Chondrocyte (in vitro differentiated cells): ENCODE measurements at regions not wholly inside any gene's neighbourhood (a gene's known extent, or its start where the extent isn't known, plus 50 kb on each side); places are given as distances from the start of the nearest gene placed in this dataset.

Source experiments
- DNase-seq: peaks from one replicate; pipeline ENCODE4 v3.0.0; 2021; ENCODE audit warnings: mixed read lengths, low spot score
- H3K27ac Mint-ChIP-seq: one replicate; pipeline ENCODE4 v1.8.0; 2021; ENCODE audit warnings: mild to moderate bottlenecking, moderate library complexity, mixed read lengths; ENCODE audit not compliant: unreplicated experiment
- H3K27me3 Mint-ChIP-seq: 2 replicates; pipeline ENCODE4 v1.8.0; 2021; ENCODE audit warnings: low read depth, mixed read lengths
- H3K36me3 Mint-ChIP-seq: 2 replicates; pipeline ENCODE4 v1.8.0; 2021; ENCODE audit warnings: low read depth, mixed read lengths
- H3K4me1 Mint-ChIP-seq: 2 replicates; pipeline ENCODE4 v1.8.0; 2021; ENCODE audit warnings: low read depth, mild to moderate bottlenecking, mixed read lengths
- H3K4me3 Mint-ChIP-seq: one replicate; pipeline ENCODE4 v1.8.0; 2021; ENCODE audit warnings: mild to moderate bottlenecking, moderate library complexity, mixed read lengths; ENCODE audit not compliant: unreplicated experiment
- H3K9me3 Mint-ChIP-seq: 2 replicates; pipeline ENCODE4 v1.8.0; 2021; ENCODE audit warnings: low read depth, mixed read lengths
- TF ChIP-seq, protein P1 (sequence below): fragments of 200-600 bp; sonication (generic); IDR thresholded peaks from 2 replicates; pipeline ENCODE4 v1.5.0; 2021; ENCODE audit warnings: antibody characterized with exemption, mild to moderate bottlenecking, moderate library complexity

DNA sequence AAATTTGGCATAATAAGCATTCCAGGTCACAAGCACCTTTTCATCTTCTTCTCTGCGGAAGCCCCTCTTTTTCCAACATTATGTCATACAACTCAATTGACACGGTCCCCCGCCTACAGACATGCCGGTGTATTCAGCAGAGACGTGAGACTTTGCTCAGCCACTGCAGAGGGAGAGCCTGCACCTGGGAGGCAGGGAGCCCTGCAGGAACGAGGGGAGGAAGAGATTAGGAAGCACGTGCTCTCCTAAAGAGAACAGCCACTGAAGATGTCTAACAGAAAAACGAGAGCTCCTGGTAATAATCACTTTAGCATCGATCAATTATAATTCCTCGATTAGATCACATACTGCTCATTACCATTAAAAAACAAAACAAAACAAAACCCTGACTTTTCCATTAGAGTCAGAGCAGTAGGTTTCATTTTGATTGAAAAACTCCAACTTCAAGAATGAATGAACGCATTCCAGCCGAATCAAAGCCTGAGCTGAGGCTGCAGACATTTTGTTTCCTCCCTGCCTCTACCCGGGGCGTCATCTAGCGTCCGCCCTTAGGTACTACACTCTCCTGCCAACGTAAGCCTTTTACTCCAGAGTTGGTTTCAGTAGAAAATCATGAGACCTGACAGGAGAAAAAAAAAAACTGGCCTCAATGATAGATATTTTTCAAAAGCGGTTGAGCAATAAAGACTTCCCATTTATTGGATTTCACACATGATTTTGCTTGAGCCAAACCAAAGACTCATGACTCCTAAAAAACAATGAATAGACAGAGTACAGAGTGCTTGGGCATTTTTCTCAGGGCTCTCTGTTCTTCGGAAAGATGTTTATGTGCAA lies 194.5 kb downstream of the KATNAL1 start:
- TF ChIP-seq, protein P1, sequence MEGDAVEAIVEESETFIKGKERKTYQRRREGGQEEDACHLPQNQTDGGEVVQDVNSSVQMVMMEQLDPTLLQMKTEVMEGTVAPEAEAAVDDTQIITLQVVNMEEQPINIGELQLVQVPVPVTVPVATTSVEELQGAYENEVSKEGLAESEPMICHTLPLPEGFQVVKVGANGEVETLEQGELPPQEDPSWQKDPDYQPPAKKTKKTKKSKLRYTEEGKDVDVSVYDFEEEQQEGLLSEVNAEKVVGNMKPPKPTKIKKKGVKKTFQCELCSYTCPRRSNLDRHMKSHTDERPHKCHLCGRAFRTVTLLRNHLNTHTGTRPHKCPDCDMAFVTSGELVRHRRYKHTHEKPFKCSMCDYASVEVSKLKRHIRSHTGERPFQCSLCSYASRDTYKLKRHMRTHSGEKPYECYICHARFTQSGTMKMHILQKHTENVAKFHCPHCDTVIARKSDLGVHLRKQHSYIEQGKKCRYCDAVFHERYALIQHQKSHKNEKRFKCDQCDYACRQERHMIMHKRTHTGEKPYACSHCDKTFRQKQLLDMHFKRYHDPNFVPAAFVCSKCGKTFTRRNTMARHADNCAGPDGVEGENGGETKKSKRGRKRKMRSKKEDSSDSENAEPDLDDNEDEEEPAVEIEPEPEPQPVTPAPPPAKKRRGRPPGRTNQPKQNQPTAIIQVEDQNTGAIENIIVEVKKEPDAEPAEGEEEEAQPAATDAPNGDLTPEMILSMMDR, result peak; percentile 97
- H3K36me3 Mint-ChIP-seq, result no peaks in the 10 kb centered on the region
- H3K9me3 Mint-ChIP-seq, result no peaks in the 10 kb centered on the region
- H3K4me1 Mint-ChIP-seq, result peaks cover 28% of the 10 kb centered on the region
- peak overlapping the region; percentile 68 for H3K4me3 Mint-ChIP-seq
- DNase-seq, result no peak
- H3K27me3 Mint-ChIP-seq, result no peaks in the 10 kb centered on the region
- peak overlapping the region; percentile 49 for H3K27ac Mint-ChIP-seq

DNA sequence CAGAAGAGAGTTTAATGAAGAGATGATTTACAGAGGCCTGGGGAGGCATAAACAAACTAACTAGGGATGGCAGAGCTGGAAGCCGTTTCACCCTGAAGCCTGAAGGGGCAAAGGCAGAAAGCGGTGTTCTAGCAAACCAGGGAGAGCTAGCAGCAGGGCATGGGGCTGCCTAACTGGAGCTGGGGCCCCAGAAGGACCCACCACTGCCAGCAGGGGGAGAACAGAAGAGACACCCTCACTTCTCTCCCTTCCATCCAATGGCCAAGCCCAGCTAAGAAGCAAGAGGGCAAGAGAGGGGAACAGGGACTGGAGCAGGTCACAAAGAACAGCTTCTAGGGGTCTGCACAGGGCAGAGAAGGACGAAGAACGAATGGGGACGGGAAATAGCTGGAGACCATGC lies 195.5 kb downstream of the KATNAL1 start:
- Mint-ChIP-seq H3K36me3 (no peaks in the 10 kb centered on the region), H3K9me3 (no peaks in the 10 kb centered on the region), H3K4me3 (no peak overlapping the region), H3K27ac (no peak overlapping the region), H3K27me3 (no peaks in the 10 kb centered on the region), H3K4me1 (peaks cover 33% of the 10 kb centered on the region)
- no peak for DNase-seq
- TF ChIP-seq, protein P1, result peak; percentile 46

DNA sequence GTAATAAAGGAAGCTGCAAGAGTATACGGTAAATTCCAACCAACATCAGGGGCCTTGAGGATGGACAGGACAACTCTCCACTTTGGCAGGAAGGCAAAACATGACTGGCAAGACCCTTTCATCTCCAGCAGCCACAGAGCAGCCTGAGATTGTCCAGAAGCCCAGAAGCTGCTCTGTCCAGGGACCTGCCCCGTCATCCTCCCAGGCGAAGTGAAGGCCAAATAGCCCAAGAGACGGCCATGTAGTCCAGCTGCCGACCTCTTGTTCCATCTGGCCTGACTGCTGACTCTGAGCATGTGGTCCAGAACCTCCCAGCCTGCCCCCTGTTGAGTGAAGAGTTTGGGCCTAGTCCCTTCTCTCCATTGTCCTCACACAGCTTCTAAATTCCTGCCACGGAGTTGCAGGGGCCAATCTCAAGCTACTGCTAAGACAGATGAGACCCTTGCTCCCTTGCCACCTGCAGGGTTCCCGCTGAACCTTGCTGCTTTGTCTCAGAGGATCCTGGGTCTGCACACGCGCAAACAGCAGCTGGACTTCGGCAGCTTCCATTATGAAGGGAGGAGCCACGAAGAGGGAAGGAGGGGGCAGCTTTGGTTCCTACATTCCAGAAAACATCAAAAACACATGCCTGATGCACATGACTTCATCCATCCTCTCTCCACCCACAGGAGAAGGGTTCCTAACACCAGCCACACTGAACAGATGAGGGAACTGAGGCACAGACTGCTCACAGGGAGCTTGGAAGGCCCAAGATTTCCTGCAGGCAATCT lies 196.9 kb downstream of the KATNAL1 start:
- H3K36me3 Mint-ChIP-seq, result no peaks in the 10 kb centered on the region
- TF ChIP-seq, protein P1, result no peak
- no peaks in the 10 kb centered on the region for H3K9me3 Mint-ChIP-seq
- DNase-seq, result no peak
- no peak overlapping the region for H3K4me3 Mint-ChIP-seq
- H3K27ac Mint-ChIP-seq, result no peak overlapping the region
- no peaks in the 10 kb centered on the region for H3K27me3 Mint-ChIP-seq
- H3K4me1 Mint-ChIP-seq, result peaks cover 33% of the 10 kb centered on the region

DNA sequence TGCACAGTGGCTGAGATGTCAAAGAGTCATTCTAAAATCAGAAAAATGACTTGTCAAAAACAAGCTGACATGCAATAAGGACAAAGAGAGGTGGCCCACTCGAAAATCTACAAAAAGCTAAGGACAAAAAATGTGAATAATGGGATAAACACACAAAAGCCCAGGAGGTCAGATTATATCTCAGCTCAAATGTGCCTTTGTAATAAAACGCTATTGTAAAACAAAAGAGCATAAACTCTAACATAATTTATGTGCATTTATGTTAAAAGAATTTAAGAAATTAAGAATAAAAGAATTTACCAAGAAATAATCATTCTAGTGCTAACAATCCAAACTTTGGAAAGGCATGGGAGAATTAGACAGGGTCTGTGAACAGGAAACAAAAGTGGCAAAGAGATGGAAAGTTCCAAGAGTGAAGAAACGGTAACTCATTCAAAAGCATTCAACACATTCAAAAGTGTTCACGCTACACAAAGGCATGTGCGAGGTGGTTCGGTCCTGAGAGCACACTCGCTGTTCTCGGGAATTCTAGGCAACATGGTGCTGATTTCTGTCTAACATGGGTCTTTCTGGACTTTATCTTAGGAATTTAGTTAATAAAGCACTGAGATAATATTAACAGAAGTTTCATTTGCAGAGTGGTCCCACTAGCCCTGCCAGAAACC lies 197.7 kb downstream of the KATNAL1 start:
- TF ChIP-seq, protein P1, result no peak
- no peak for DNase-seq
- Mint-ChIP-seq H3K36me3 (no peaks in the 10 kb centered on the region), H3K4me3 (no peak overlapping the region), H3K27ac (no peak overlapping the region), H3K27me3 (no peaks in the 10 kb centered on the region), H3K9me3 (no peaks in the 10 kb centered on the region), H3K4me1 (peaks cover 29% of the 10 kb centered on the region)

DNA sequence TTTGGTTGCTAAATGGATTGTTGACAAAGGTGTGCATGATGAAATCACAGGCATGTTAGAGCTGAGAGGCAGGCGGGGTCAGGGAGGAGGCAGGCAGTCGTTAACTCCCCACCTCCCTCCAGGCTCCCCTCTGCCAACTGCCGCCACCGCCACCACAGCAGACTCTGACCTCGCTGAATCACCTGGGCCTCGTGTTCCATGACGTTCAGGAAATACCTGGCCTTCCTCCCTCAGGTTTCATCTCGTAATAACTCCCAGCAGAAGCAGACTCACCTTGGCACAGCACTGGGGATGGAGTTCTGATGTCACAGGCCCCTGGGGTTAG lies 198.5 kb downstream of the KATNAL1 start:
- DNase-seq, result no peak
- H3K9me3 Mint-ChIP-seq, result no peaks in the 10 kb centered on the region
- H3K4me1 Mint-ChIP-seq, result peaks cover 22% of the 10 kb centered on the region
- H3K27ac Mint-ChIP-seq, result no peak overlapping the region
- H3K4me3 Mint-ChIP-seq, result no peak overlapping the region
- TF ChIP-seq, protein P1, result no peak
- no peaks in the 10 kb centered on the region for H3K27me3 Mint-ChIP-seq
- H3K36me3 Mint-ChIP-seq, result no peaks in the 10 kb centered on the region
